Neural crest cell (in vitro differentiated cells): ENCODE measurements at regions not wholly inside any gene's neighbourhood (a gene's known extent, or its start where the extent isn't known, plus 50 kb on each side); places are given as distances from the start of the nearest gene placed in this dataset.
A peak's percentile ranks its signal among the peaks of the same experiment; 100 is the strongest.

Experiments used
- DNase-seq: peaks from one replicate; pipeline ENCODE4 v3.0.0; 2021; ENCODE audit warnings: low read depth, mixed read lengths, low spot score
- H3K27ac Mint-ChIP-seq: one replicate; pipeline ENCODE4 v1.8.0; 2021; ENCODE audit warnings: mild to moderate bottlenecking, mixed read lengths; ENCODE audit not compliant: unreplicated experiment
- H3K27me3 Mint-ChIP-seq: 2 replicates; pipeline ENCODE4 v1.8.0; 2021; ENCODE audit warnings: low read depth, mild to moderate bottlenecking, mixed read lengths
- H3K36me3 Mint-ChIP-seq: 2 replicates; pipeline ENCODE4 v1.8.0; 2021; ENCODE audit warnings: low read depth, mild to moderate bottlenecking, mixed read lengths
- H3K4me1 Mint-ChIP-seq: 2 replicates; pipeline ENCODE4 v1.8.0; 2021; ENCODE audit warnings: mixed read lengths
- H3K4me3 Mint-ChIP-seq: one replicate; pipeline ENCODE4 v1.8.0; 2021; ENCODE audit warnings: mild to moderate bottlenecking, mixed read lengths
- H3K9me3 Mint-ChIP-seq: 2 replicates; pipeline ENCODE4 v1.8.0; 2021; ENCODE audit warnings: mixed read lengths
- CTCF ChIP-seq: fragments of 200-600 bp; sonication (generic); conservative IDR thresholded peaks from 2 replicates; pipeline ENCODE4 v1.5.0; 2021; ENCODE audit warnings: antibody characterized with exemption, mild to moderate bottlenecking

GRCh38 chr1:213330281-213330680 is 279.2 kb downstream of the RPS6KC1 start:
- Mint-ChIP-seq H3K36me3 (no peaks in the 10 kb centered on the region), H3K4me3 (no peak overlapping the region), H3K9me3 (no peaks in the 10 kb centered on the region), H3K27ac (no peak overlapping the region), H3K27me3 (no peaks in the 10 kb centered on the region), H3K4me1 (peaks cover 61% of the 10 kb centered on the region)
- no peak for TF ChIP-seq CTCF
- no peak for DNase-seq

GRCh38 chr1:213331631-213332175 is 280.7 kb downstream of the RPS6KC1 start:
- TF ChIP-seq CTCF = no peak
- no peaks in the 10 kb centered on the region for H3K9me3 Mint-ChIP-seq
- H3K27me3 Mint-ChIP-seq = no peaks in the 10 kb centered on the region
- peak overlapping the region; percentile 92 for H3K27ac Mint-ChIP-seq
- H3K36me3 Mint-ChIP-seq = no peaks in the 10 kb centered on the region
- H3K4me1 Mint-ChIP-seq = peaks cover 49% of the 10 kb centered on the region
- peak overlapping the region; percentile 45 for H3K4me3 Mint-ChIP-seq
- peak; percentile 6 for DNase-seq

GRCh38 chr1:213332491-213332890 is 281.4 kb downstream of the RPS6KC1 start:
- TF ChIP-seq CTCF = no peak
- Mint-ChIP-seq H3K4me1 (peaks cover 46% of the 10 kb centered on the region), H3K27ac (no peak overlapping the region), H3K27me3 (no peaks in the 10 kb centered on the region), H3K36me3 (no peaks in the 10 kb centered on the region), H3K9me3 (no peaks in the 10 kb centered on the region), H3K4me3 (no peak overlapping the region)
- DNase-seq = no peak

- DNase-seq = no peak
- Mint-ChIP-seq H3K27me3 (no peaks in the 10 kb centered on the region), H3K36me3 (no peaks in the 10 kb centered on the region), H3K4me1 (peaks cover 40% of the 10 kb centered on the region), H3K27ac (no peak overlapping the region), H3K4me3 (no peak overlapping the region), H3K9me3 (no peaks in the 10 kb centered on the region)
- no peak for TF ChIP-seq CTCF
These were observed 282.1 kb downstream of the RPS6KC1 start for GRCh38 chr1:213333121-213333520.

- H3K4me3 Mint-ChIP-seq = no peak overlapping the region
- H3K36me3 Mint-ChIP-seq = no peaks in the 10 kb centered on the region
- DNase-seq = no peak
- no peaks in the 10 kb centered on the region for H3K9me3 Mint-ChIP-seq
- H3K27ac Mint-ChIP-seq = no peak overlapping the region
- no peak for TF ChIP-seq CTCF
- no peaks in the 10 kb centered on the region for H3K27me3 Mint-ChIP-seq
- H3K4me1 Mint-ChIP-seq = peaks cover 23% of the 10 kb centered on the region
These were observed 284.0 kb downstream of the RPS6KC1 start for GRCh38 chr1:213335084-213335483.
